ENCODE measurements at regions not wholly inside any gene's neighbourhood (a gene's known extent, or its start where the extent isn't known, plus 50 kb on each side); places are given as distances from the start of the nearest gene placed in this dataset.
"Not testable (repeated sequence)": the region's sequence is repeated elsewhere in the genome, so short reads cannot be mapped to it uniquely, and the experiment has no call there.

DNA sequence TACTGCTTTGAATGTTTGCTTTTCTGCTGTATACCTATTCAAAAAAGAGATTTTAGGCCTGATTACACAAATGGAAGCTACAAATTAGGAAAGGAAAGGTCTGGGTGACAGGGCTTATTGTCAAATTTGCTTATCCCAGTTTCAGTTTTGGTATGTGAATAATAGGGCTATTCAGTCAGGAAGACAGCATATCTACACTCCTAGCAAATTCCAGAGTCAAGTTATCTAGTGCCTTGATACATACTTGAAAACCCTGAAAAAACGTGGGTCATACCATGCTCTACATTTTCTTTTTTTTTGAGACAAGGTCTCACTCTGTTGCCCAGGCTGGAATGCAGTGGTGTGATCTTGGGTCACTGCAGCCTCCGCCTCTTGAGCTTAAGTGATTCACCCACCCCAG lies 59.2 kb upstream of the CCDC180 start:
- TF ChIP-seq, protein P1, sequence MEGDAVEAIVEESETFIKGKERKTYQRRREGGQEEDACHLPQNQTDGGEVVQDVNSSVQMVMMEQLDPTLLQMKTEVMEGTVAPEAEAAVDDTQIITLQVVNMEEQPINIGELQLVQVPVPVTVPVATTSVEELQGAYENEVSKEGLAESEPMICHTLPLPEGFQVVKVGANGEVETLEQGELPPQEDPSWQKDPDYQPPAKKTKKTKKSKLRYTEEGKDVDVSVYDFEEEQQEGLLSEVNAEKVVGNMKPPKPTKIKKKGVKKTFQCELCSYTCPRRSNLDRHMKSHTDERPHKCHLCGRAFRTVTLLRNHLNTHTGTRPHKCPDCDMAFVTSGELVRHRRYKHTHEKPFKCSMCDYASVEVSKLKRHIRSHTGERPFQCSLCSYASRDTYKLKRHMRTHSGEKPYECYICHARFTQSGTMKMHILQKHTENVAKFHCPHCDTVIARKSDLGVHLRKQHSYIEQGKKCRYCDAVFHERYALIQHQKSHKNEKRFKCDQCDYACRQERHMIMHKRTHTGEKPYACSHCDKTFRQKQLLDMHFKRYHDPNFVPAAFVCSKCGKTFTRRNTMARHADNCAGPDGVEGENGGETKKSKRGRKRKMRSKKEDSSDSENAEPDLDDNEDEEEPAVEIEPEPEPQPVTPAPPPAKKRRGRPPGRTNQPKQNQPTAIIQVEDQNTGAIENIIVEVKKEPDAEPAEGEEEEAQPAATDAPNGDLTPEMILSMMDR (IDR thresholded peaks at IDR 0.05; ENCODE audit: low read depth, low read length) = not testable (repeated sequence)
- TF ChIP-seq EZH2phosphoT487 (IDR thresholded peaks at IDR 0.05; ENCODE audit: low read depth) = not testable (repeated sequence)

Measured in OCI-LY3 (cell line).